Epithelial cell of proximal tubule (primary cell): ENCODE measurements at regions not wholly inside any gene's neighbourhood (a gene's known extent, or its start where the extent isn't known, plus 50 kb on each side); places are given as distances from the start of the nearest gene placed in this dataset.

ENCODE experiments used
- DNase-seq: peaks from one replicate; pipeline ENCODE4 v3.0.0-alpha.2; 2011; ENCODE audit warnings: low read depth
- H3K4me3 ChIP-seq: 2 replicates; pipeline ENCODE4 v1.5.1; 2011; ENCODE audit warnings: low read depth, mild to moderate bottlenecking, low read length
- CTCF ChIP-seq: conservative IDR thresholded peaks from 2 replicates; pipeline ENCODE4 v1.5.1; 2012; ENCODE audit warnings: low read depth, mild to moderate bottlenecking, low read length

- no peak for TF ChIP-seq CTCF
- no peak for DNase-seq
- no peak overlapping the region for H3K4me3 ChIP-seq
Measured at GRCh38 chr12:68468036-68468435, 135.9 kb upstream of the MDM1 start.

GRCh38 chr12:68469113-68469512 lies 137.0 kb upstream of the MDM1 start:
- TF ChIP-seq CTCF: no peak
- no peak for DNase-seq

GRCh38 chr12:68470664-68471328 lies 138.6 kb upstream of the MDM1 start:
- no peak for DNase-seq
- no peak overlapping the region for H3K4me3 ChIP-seq
- TF ChIP-seq CTCF: no peak

More at GRCh38 chr12:68469113-68469512, 137.0 kb upstream of the MDM1 start:
- no peak overlapping the region for H3K4me3 ChIP-seq

GRCh38 chr12:68474467-68475204 lies 136.1 kb upstream of the RAP1B start:
- no peak for DNase-seq
- H3K4me3 ChIP-seq: no peak overlapping the region
- no peak for TF ChIP-seq CTCF

- no peak overlapping the region for H3K4me3 ChIP-seq
- TF ChIP-seq CTCF: no peak
- DNase-seq: no peak
Measured at GRCh38 chr12:68476794-68477193, 133.9 kb upstream of the RAP1B start.

GRCh38 chr12:68477261-68477772 lies 133.4 kb upstream of the RAP1B start:
- no peak for TF ChIP-seq CTCF
- DNase-seq: no peak
- no peak overlapping the region for H3K4me3 ChIP-seq

GRCh38 chr12:68477906-68478305 lies 132.8 kb upstream of the RAP1B start:
- TF ChIP-seq CTCF: no peak
- no peak overlapping the region for H3K4me3 ChIP-seq
- no peak for DNase-seq
